WERI-Rb-1 (cell line): ENCODE measurements at regions not wholly inside any gene's neighbourhood (a gene's known extent, or its start where the extent isn't known, plus 50 kb on each side); places are given as distances from the start of the nearest gene placed in this dataset.

ENCODE experiments used
- DNase-seq: peaks from one replicate; pipeline ENCODE4 v3.0.0-alpha.2; 2020
- H3K27ac ChIP-seq: fragments of 250-450 bp; sonication (Bioruptor Pico); 2 replicates; pipeline ENCODE4 v1.5.1; 2020; ENCODE audit warnings: mild to moderate bottlenecking, moderate library complexity
- H3K27me3 ChIP-seq: fragments of 250-450 bp; sonication (Bioruptor Pico); 2 replicates; pipeline ENCODE4 v1.5.1; 2021; ENCODE audit warnings: mild to moderate bottlenecking, low read depth, moderate library complexity; ENCODE audit not compliant: insufficient read depth, severe bottlenecking
- H3K36me3 ChIP-seq: fragments of 250-450 bp; sonication (Bioruptor Pico); 2 replicates; pipeline ENCODE4 v1.5.1; 2020; ENCODE audit warnings: mild to moderate bottlenecking, moderate library complexity
- H3K4me3 ChIP-seq: 2 replicates; pipeline ENCODE4 v1.5.1; 2011; ENCODE audit warnings: low read depth, mild to moderate bottlenecking, control low read depth, low read length
- H3K9me3 ChIP-seq: fragments of 250-450 bp; sonication (Bioruptor Pico); 2 replicates; pipeline ENCODE4 v1.5.1; 2021; ENCODE audit warnings: mild to moderate bottlenecking, moderate library complexity; ENCODE audit not compliant: severe bottlenecking
- TF ChIP-seq, protein P1 (sequence below): IDR thresholded peaks from 2 replicates; pipeline ENCODE4 v1.5.1; 2011; ENCODE audit warnings: low read depth, mild to moderate bottlenecking, control low read depth, inconsistent platforms, low read length

GRCh38 chr4:165613581-165613980 lies 234.8 kb downstream of the CPE start:
- Histone ChIP-seq H3K36me3 (no peaks in the 10 kb centered on the region), H3K27me3 (no peaks in the 10 kb centered on the region), H3K9me3 (no peaks in the 10 kb centered on the region), H3K27ac (no peak overlapping the region), H3K4me3 (no peak overlapping the region)
- TF ChIP-seq, protein P1, sequence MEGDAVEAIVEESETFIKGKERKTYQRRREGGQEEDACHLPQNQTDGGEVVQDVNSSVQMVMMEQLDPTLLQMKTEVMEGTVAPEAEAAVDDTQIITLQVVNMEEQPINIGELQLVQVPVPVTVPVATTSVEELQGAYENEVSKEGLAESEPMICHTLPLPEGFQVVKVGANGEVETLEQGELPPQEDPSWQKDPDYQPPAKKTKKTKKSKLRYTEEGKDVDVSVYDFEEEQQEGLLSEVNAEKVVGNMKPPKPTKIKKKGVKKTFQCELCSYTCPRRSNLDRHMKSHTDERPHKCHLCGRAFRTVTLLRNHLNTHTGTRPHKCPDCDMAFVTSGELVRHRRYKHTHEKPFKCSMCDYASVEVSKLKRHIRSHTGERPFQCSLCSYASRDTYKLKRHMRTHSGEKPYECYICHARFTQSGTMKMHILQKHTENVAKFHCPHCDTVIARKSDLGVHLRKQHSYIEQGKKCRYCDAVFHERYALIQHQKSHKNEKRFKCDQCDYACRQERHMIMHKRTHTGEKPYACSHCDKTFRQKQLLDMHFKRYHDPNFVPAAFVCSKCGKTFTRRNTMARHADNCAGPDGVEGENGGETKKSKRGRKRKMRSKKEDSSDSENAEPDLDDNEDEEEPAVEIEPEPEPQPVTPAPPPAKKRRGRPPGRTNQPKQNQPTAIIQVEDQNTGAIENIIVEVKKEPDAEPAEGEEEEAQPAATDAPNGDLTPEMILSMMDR, result no peak
- no peak for DNase-seq

- H3K4me3 ChIP-seq, result no peak overlapping the region
- TF ChIP-seq, protein P1, result no peak
- DNase-seq, result no peak
- H3K27me3 ChIP-seq, result no peaks in the 10 kb centered on the region
- H3K9me3 ChIP-seq, result no peaks in the 10 kb centered on the region
- H3K27ac ChIP-seq, result no peak overlapping the region
- H3K36me3 ChIP-seq, result no peaks in the 10 kb centered on the region
Observed at GRCh38 chr4:165620913-165621312, 242.1 kb downstream of the CPE start.

- no peaks in the 10 kb centered on the region for H3K27me3 ChIP-seq
- H3K36me3 ChIP-seq, result no peaks in the 10 kb centered on the region
- no peak overlapping the region for H3K4me3 ChIP-seq
- TF ChIP-seq, protein P1, result no peak
- no peak overlapping the region for H3K27ac ChIP-seq
- no peak for DNase-seq
- H3K9me3 ChIP-seq, result no peaks in the 10 kb centered on the region
Observed at GRCh38 chr4:165621983-165622382, 243.2 kb downstream of the CPE start.

DNA sequence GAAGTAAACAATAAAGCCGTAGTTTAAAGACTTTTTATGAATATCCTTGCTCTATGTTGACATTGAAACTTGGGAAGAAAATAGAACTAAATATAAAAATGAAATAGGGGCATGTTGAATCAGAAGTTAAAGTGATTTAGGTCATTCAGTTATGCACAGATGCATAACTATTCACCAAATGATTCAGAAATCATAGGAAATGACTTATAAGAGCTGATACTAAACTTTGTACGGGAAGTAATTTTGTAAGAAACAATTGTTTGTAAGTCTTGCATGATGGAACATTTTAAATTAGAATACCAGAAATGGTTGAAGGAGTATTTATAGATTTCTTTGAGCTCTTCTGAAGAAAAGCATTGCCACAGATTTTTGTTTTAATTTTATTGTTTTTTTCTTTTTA lies 246.5 kb downstream of the CPE start:
- no peak overlapping the region for H3K4me3 ChIP-seq
- H3K27me3 ChIP-seq, result no peaks in the 10 kb centered on the region
- TF ChIP-seq, protein P1, result no peak
- H3K27ac ChIP-seq, result no peak overlapping the region
- no peaks in the 10 kb centered on the region for H3K36me3 ChIP-seq
- DNase-seq, result no peak
- no peaks in the 10 kb centered on the region for H3K9me3 ChIP-seq

- no peak for DNase-seq
- no peak overlapping the region for H3K27ac ChIP-seq
- TF ChIP-seq, protein P1, result no peak
- H3K36me3 ChIP-seq, result no peaks in the 10 kb centered on the region
- no peak overlapping the region for H3K4me3 ChIP-seq
- H3K27me3 ChIP-seq, result no peaks in the 10 kb centered on the region
- H3K9me3 ChIP-seq, result no peaks in the 10 kb centered on the region
Observed at GRCh38 chr4:165626316-165626715, 246.7 kb upstream of the TLL1 start.

GRCh38 chr4:165627128-165627527 lies 245.9 kb upstream of the TLL1 start:
- no peaks in the 10 kb centered on the region for H3K36me3 ChIP-seq
- no peak for DNase-seq
- H3K27me3 ChIP-seq, result no peaks in the 10 kb centered on the region
- no peak overlapping the region for H3K4me3 ChIP-seq
- TF ChIP-seq, protein P1, result no peak
- H3K27ac ChIP-seq, result no peak overlapping the region
- H3K9me3 ChIP-seq, result no peaks in the 10 kb centered on the region
